ENCODE measurements at regions not wholly inside any gene's neighbourhood (a gene's known extent, or its start where the extent isn't known, plus 50 kb on each side); places are given as distances from the start of the nearest gene placed in this dataset.
"Not testable (repeated sequence)": the region's sequence is repeated elsewhere in the genome, so short reads cannot be mapped to it uniquely, and the experiment has no call there.

- H3K36me3 ChIP-seq (ENCODE audit: control insufficient read depth, low read depth, low read length); H3K27me3 ChIP-seq (ENCODE audit: control insufficient read depth, insufficient read depth, low read length); H3K27ac ChIP-seq (ENCODE audit: low read length); H3K9ac ChIP-seq (ENCODE audit: low read length); H3K4me1 ChIP-seq (ENCODE audit: control insufficient read depth, low read depth, low read length); H3K4me3 ChIP-seq (ENCODE audit: low read length): not testable (repeated sequence)
- peaks cover 57% of the 10 kb centered on the region for H3K9me3 ChIP-seq (ENCODE audit: control insufficient read depth, low read depth, low read length)
Observed at GRCh38 chr14:105981517-105982302, 455.3 kb downstream of the TMEM121 start.

DNA sequence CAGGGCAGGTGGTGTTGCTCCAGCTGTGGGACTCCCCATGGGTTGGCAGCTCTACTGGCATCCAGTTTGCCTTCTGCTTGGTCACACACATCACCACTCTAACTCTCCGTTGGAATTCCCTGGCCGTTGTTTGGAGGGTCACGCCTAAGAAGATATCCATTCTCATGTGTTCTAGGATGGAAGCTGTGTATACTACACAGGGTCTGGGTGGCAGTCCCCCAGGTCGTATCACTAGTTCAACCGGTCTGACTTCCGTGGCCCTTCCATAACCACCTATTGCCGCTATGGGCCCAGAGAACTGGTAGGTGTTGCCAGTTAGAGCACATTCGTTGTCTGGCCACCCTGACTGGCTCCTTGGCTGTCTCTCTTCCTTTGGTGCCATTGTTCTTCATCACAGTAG is 456.3 kb downstream of the TMEM121 start:
- Histone ChIP-seq H3K9me3 (ENCODE audit: control insufficient read depth, low read depth, low read length) (peaks cover 58% of the 10 kb centered on the region), H3K27ac (ENCODE audit: low read length) (no peak overlapping the region), H3K9ac (ENCODE audit: low read length) (no peak overlapping the region)

GRCh38 chr14:105986894-105987284 is 460.5 kb downstream of the TMEM121 start:
- no peaks in the 10 kb centered on the region for H3K4me1 ChIP-seq (ENCODE audit: control insufficient read depth, low read depth, low read length)
- H3K27me3 ChIP-seq (ENCODE audit: control insufficient read depth, insufficient read depth, low read length) = no peaks in the 10 kb centered on the region
- H3K4me3 ChIP-seq (ENCODE audit: low read length) = no peak overlapping the region
- no peak overlapping the region for H3K27ac ChIP-seq (ENCODE audit: low read length)
- H3K9me3 ChIP-seq (ENCODE audit: control insufficient read depth, low read depth, low read length) = peaks cover 61% of the 10 kb centered on the region
- H3K9ac ChIP-seq (ENCODE audit: low read length) = no peak overlapping the region
- no peaks in the 10 kb centered on the region for H3K36me3 ChIP-seq (ENCODE audit: control insufficient read depth, low read depth, low read length)

More for the DNA sequence above, 456.3 kb downstream of the TMEM121 start:
- no peaks in the 10 kb centered on the region for H3K4me1 ChIP-seq (ENCODE audit: control insufficient read depth, low read depth, low read length)
- no peak overlapping the region for H3K4me3 ChIP-seq (ENCODE audit: low read length)
- no peaks in the 10 kb centered on the region for H3K27me3 ChIP-seq (ENCODE audit: control insufficient read depth, insufficient read depth, low read length)
- no peaks in the 10 kb centered on the region for H3K36me3 ChIP-seq (ENCODE audit: control insufficient read depth, low read depth, low read length)

GRCh38 chr14:105987563-105987962 is 461.2 kb downstream of the TMEM121 start:
- Histone ChIP-seq H3K27me3 (ENCODE audit: control insufficient read depth, insufficient read depth, low read length) (no peaks in the 10 kb centered on the region), H3K4me3 (ENCODE audit: low read length) (no peak overlapping the region), H3K27ac (ENCODE audit: low read length) (no peak overlapping the region), H3K9me3 (ENCODE audit: control insufficient read depth, low read depth, low read length) (peaks cover 55% of the 10 kb centered on the region), H3K36me3 (ENCODE audit: control insufficient read depth, low read depth, low read length) (no peaks in the 10 kb centered on the region), H3K4me1 (ENCODE audit: control insufficient read depth, low read depth, low read length) (no peaks in the 10 kb centered on the region), H3K9ac (ENCODE audit: low read length) (no peak overlapping the region)

GRCh38 chr14:105989566-105990302 is 463.4 kb downstream of the TMEM121 start:
- H3K9me3 ChIP-seq (ENCODE audit: control insufficient read depth, low read depth, low read length) = peaks cover 48% of the 10 kb centered on the region
- no peaks in the 10 kb centered on the region for H3K27me3 ChIP-seq (ENCODE audit: control insufficient read depth, insufficient read depth, low read length)
- H3K27ac ChIP-seq (ENCODE audit: low read length) = no peak overlapping the region
- no peak overlapping the region for H3K9ac ChIP-seq (ENCODE audit: low read length)
- no peaks in the 10 kb centered on the region for H3K36me3 ChIP-seq (ENCODE audit: control insufficient read depth, low read depth, low read length)
- H3K4me3 ChIP-seq (ENCODE audit: low read length) = no peak overlapping the region
- no peaks in the 10 kb centered on the region for H3K4me1 ChIP-seq (ENCODE audit: control insufficient read depth, low read depth, low read length)

DNA sequence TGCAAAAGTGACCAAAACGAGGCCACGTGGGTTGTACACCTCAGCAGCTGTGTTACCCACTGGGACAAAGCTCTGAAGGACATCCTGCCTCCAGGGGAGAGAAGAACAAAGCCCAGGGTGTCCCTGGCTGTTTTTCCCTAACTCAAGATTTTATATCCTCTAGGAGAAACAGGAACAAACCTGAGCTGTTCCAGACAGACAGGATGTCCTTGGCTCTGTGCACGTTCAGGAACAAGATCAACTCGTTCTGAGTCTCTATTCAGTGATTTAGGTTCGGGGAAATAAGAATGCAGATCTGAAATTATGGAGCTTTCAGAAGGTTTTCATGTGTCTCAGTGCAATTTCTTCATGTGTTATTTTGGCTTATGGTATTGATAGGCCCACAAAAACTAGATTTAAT is 465.3 kb downstream of the TMEM121 start:
- H3K4me3 ChIP-seq (ENCODE audit: low read length); H3K27me3 ChIP-seq (ENCODE audit: control insufficient read depth, insufficient read depth, low read length); H3K27ac ChIP-seq (ENCODE audit: low read length); H3K9ac ChIP-seq (ENCODE audit: low read length); H3K4me1 ChIP-seq (ENCODE audit: control insufficient read depth, low read depth, low read length); H3K36me3 ChIP-seq (ENCODE audit: control insufficient read depth, low read depth, low read length): not testable (repeated sequence)
- H3K9me3 ChIP-seq (ENCODE audit: control insufficient read depth, low read depth, low read length) = peaks cover 46% of the 10 kb centered on the region

GRCh38 chr14:105993814-105994213 is 467.4 kb downstream of the TMEM121 start:
- H3K4me3 ChIP-seq (ENCODE audit: low read length) = no peak overlapping the region
- no peaks in the 10 kb centered on the region for H3K27me3 ChIP-seq (ENCODE audit: control insufficient read depth, insufficient read depth, low read length)
- H3K4me1 ChIP-seq (ENCODE audit: control insufficient read depth, low read depth, low read length) = no peaks in the 10 kb centered on the region
- H3K9me3 ChIP-seq (ENCODE audit: control insufficient read depth, low read depth, low read length) = peaks cover 41% of the 10 kb centered on the region
- no peaks in the 10 kb centered on the region for H3K36me3 ChIP-seq (ENCODE audit: control insufficient read depth, low read depth, low read length)
- H3K27ac ChIP-seq (ENCODE audit: low read length) = no peak overlapping the region
- no peak overlapping the region for H3K9ac ChIP-seq (ENCODE audit: low read length)

DNA sequence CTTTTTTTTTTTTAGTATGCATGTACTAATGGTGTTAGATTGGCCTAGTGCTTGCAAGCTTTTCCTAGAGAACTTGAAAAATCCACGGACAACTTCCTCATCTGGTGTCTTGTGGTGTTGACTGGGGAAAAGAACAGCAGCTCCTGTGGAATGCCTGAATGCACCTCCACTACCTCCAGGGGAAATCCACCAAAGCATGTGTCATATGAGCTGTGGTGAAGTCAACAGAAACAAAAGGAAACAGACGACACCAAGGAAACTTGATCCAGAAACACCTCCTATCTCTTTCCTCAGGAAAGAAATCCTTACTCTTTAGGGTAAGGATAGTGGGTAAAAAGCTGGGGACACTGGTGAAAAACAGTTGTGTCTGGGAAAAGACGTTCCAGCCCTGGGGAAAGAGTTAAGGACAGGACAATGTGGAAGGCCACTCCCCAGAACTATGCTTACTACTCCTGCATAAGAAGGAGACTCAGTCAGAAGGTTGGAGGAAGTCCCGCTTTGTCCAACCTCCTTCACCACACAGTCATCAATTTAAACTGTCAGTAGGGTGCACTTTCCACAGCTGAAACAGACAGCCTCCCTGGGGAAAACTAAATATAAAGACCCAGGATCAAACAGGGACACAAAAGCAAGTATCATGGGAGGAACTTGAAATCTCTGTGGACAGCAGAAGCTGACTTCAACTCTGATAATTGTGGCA is 468.8 kb downstream of the TMEM121 start:
- not testable (repeated sequence) for H3K27ac ChIP-seq (ENCODE audit: low read length); H3K9ac ChIP-seq (ENCODE audit: low read length); H3K27me3 ChIP-seq (ENCODE audit: control insufficient read depth, insufficient read depth, low read length); H3K4me1 ChIP-seq (ENCODE audit: control insufficient read depth, low read depth, low read length); H3K36me3 ChIP-seq (ENCODE audit: control insufficient read depth, low read depth, low read length); H3K4me3 ChIP-seq (ENCODE audit: low read length)
- H3K9me3 ChIP-seq (ENCODE audit: control insufficient read depth, low read depth, low read length) = peaks cover 41% of the 10 kb centered on the region

DNA sequence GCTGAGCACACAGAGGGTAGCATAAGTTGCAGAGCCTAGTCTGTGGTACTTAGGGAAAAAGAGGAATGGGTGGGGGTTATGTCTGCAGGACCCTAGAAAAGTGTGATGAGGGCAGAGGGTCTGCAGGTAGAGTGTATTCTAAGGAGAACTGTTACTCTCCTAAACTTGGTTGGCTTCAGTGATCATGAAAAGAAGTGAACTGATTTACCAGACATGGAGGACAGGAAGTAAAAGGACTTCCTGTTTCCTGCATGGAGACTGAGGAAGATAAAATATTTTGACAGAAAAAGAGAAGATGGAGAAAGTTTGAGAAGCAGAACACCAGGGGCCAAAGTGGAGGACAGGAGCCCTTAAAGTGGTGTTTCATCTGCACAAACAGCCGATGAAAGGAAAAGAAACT is 472.2 kb downstream of the TMEM121 start:
- not testable (repeated sequence) for H3K4me3 ChIP-seq (ENCODE audit: low read length); H3K27ac ChIP-seq (ENCODE audit: low read length); H3K27me3 ChIP-seq (ENCODE audit: control insufficient read depth, insufficient read depth, low read length); H3K36me3 ChIP-seq (ENCODE audit: control insufficient read depth, low read depth, low read length); H3K9ac ChIP-seq (ENCODE audit: low read length); H3K4me1 ChIP-seq (ENCODE audit: control insufficient read depth, low read depth, low read length)
- H3K9me3 ChIP-seq (ENCODE audit: control insufficient read depth, low read depth, low read length) = peaks cover 40% of the 10 kb centered on the region

GRCh38 chr14:105999361-106000028 is 473.1 kb downstream of the TMEM121 start:
- Histone ChIP-seq H3K4me3 (ENCODE audit: low read length) (no peak overlapping the region), H3K27ac (ENCODE audit: low read length) (no peak overlapping the region), H3K27me3 (ENCODE audit: control insufficient read depth, insufficient read depth, low read length) (no peaks in the 10 kb centered on the region), H3K9ac (ENCODE audit: low read length) (no peak overlapping the region), H3K9me3 (ENCODE audit: control insufficient read depth, low read depth, low read length) (peaks cover 41% of the 10 kb centered on the region), H3K36me3 (ENCODE audit: control insufficient read depth, low read depth, low read length) (no peaks in the 10 kb centered on the region), H3K4me1 (ENCODE audit: control insufficient read depth, low read depth, low read length) (no peaks in the 10 kb centered on the region)

DNA sequence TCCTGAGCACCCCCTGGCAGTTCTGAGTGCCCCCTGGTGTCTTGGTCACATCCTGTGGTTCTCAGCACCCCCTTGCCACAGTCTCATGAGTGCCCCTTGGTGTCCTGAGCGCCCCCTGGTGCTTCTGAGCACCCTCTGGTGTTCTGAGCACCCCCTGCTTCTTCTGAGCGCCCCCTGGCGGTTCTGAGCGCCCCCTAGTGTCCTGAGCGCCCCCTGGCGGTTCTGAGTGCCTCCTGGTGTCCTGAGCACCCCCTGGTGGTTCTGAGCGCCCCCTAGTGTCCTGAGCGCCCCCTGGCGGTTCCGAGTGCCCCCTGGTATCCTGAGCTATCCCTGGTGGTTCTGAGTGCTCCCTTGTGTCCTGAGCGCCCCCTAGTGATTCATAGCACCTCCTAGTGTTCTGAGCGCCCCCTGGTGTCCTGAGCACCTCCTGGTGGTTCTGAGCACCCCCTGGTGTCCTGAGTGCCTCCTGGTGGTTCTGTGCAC is 473.7 kb downstream of the TMEM121 start:
- H3K4me1 ChIP-seq (ENCODE audit: control insufficient read depth, low read depth, low read length); H3K27me3 ChIP-seq (ENCODE audit: control insufficient read depth, insufficient read depth, low read length); H3K36me3 ChIP-seq (ENCODE audit: control insufficient read depth, low read depth, low read length); H3K9ac ChIP-seq (ENCODE audit: low read length); H3K4me3 ChIP-seq (ENCODE audit: low read length); H3K27ac ChIP-seq (ENCODE audit: low read length): not testable (repeated sequence)
- peaks cover 43% of the 10 kb centered on the region for H3K9me3 ChIP-seq (ENCODE audit: control insufficient read depth, low read depth, low read length)
